Heart right ventricle (tissue), 16 donors: ENCODE measurements at regions not wholly inside any gene's neighbourhood (a gene's known extent, or its start where the extent isn't known, plus 50 kb on each side); places are given as distances from the start of the nearest gene placed in this dataset.

ENCODE experiments used
- ATAC-seq, 8 donors: fragments of 200-7000 bp; cut with Tn5 transposase; one replicate each; pipeline ENCODE4 v1.9.1; 2020; ENCODE audit warnings: mild to moderate bottlenecking in 8 of 8, moderate library complexity in 8 of 8, moderate number of reproducible peaks in 1 of 8
- DNase-seq, 2 donors: peaks; one replicate each; pipeline ENCODE4 v3.0.0-alpha.2; 2020
- H3K27ac ChIP-seq, 10 donors: fragments of 200-600 bp; sonication (generic) in 2 of 10; one replicate each; pipeline versions ENCODE4 v1.5.0 to v1.8.0; 2020 to 2022; ENCODE audit warnings: mild to moderate bottlenecking in 3 of 10
- H3K27me3 ChIP-seq, 7 donors: fragments of 200-600 bp; one replicate each; pipeline ENCODE4 v1.8.0; 2021 to 2022; ENCODE audit warnings: mild to moderate bottlenecking in 2 of 7
- H3K36me3 ChIP-seq, 9 donors: fragments of 200-600 bp; sonication (generic) in 1 of 9; one replicate each; pipeline versions ENCODE4 v1.5.0 to v1.8.0; 2020 to 2022; ENCODE audit warnings: mild to moderate bottlenecking in 2 of 9
- H3K4me1 ChIP-seq, 9 donors: fragments of 200-600 bp; sonication (generic) in 1 of 9; one replicate each; pipeline versions ENCODE4 v1.5.0 to v1.8.0; 2020 to 2022; ENCODE audit warnings: mild to moderate bottlenecking in 4 of 9
- H3K4me3 ChIP-seq, 10 donors: fragments of 200-600 bp; sonication (generic) in 2 of 10; one replicate each; pipeline versions ENCODE4 v1.5.0 to v1.8.0; 2020 to 2022; ENCODE audit warnings: mild to moderate bottlenecking in 7 of 10, moderate library complexity in 2 of 10
- H3K9me3 ChIP-seq, 11 donors: fragments of 200-600 bp in 10 of 11; sonication (generic) in 2 of 11; one replicate each; pipeline versions ENCODE4 v1.5.0 to v1.8.0; 2013 to 2022; ENCODE audit warnings: mild to moderate bottlenecking in 2 of 11, control low read depth in 1 of 11, moderate library complexity in 1 of 11
- WGBS, 2 donors: extraction: QIAGEN DNeasy Blood & Tissue Kit; methylation state at CpG; one replicate each; pipeline ENCODE4 v1.1.7; 2013; ENCODE audit warnings: inconsistent platforms in 1 of 2; 5-methylcytosine and 5-hydroxymethylcytosine counted together
- intact Hi-C, 10 donors: fragments of 100-400 bp; cut with DNase I; formaldehyde crosslinking; loops; one replicate each; pipeline versions ENCODE4 v1.11.1 to v1.14.2; 2022
- microRNA-seq, 2 donors: library from miRNA; unstranded; fragments of <30 nt; microRNA quantifications; one replicate each; pipeline ENCODE4 v1.2.0, GENCODE V29; 2021
- TF ChIP-seq, protein P1 (sequence below), 9 donors: fragments of 200-600 bp; sonication (generic) in 2 of 9; IDR thresholded peaks; one replicate each; pipeline versions ENCODE4 v1.5.0 to v1.8.0; 2021 to 2022; ENCODE audit warnings: antibody characterized with exemption in 9 of 9, mild to moderate bottlenecking in 5 of 9, moderate library complexity in 1 of 9
- donor health status: Arrhythmogenic right ventricular cardiomyopathy.
- donor health status: ischemic (EF 13 %, LVEDD 7.1; RV severe dilation, severe dysfunction).
- donor health status: healthy with polysubstance abuse.
- donor health status: DM: no; HTN: yes; CAD: no.
- donor health status: DM: no; HTN: no; CAD: no.
- donor health status: ischemic (EF 25% LVEDD 6.9; RV normal size, moderate dysfunction).
- donor health status: ischemic (EF 25% LVEDD 5.7; RV mildly dilated, moderate dysfunction).
- donor health status: healthy.
- donor health status: DM: yes; HTN: yes; CAD: no.
- donor health status: Ischemic cardiomyopathy.
- donor health status: ischemic (EF 35%, LVEDD 5.7; RV mildly dilated, moderate dysfunction).
- donor health status: nonischemic (EF 11% LVEDD 7.7; RV severe dilation, severe dysfunction).
- donor health status: DM: yes; HTN: yes; CAD: no.
- donor health status: PGD.
- donor health status: ischemic (EF 29% LVEDD 5.4; RV normal size, mild dysfunction).
- donor health status: nonischemic (EF 23%, LVEDD 6.1; RV moderate dilation, normal function).

DNA sequence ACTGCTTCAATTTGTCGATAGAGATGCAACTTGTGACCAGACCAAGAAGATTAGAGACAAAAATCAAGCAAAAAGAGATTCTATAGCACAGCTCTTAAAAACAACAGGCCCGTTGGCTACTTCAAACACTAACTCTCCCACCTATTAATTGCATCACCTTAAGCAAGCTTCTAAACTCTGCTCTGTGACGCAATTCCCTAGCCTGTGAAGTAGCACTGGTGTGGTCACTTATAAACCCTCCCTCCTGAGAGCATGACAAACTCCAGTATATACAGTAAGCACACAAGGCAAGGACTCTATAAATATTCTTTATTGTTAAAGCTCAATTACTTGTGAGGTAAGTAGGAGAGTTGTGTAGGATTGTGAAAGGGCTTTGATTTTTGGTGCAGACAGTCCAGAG is 72.3 kb downstream of the CMPK2 start:
- 90 to 91% methylated on average over 3 of the region's 3 CpGs for WGBS, 2 donors
- TF ChIP-seq, protein P1, sequence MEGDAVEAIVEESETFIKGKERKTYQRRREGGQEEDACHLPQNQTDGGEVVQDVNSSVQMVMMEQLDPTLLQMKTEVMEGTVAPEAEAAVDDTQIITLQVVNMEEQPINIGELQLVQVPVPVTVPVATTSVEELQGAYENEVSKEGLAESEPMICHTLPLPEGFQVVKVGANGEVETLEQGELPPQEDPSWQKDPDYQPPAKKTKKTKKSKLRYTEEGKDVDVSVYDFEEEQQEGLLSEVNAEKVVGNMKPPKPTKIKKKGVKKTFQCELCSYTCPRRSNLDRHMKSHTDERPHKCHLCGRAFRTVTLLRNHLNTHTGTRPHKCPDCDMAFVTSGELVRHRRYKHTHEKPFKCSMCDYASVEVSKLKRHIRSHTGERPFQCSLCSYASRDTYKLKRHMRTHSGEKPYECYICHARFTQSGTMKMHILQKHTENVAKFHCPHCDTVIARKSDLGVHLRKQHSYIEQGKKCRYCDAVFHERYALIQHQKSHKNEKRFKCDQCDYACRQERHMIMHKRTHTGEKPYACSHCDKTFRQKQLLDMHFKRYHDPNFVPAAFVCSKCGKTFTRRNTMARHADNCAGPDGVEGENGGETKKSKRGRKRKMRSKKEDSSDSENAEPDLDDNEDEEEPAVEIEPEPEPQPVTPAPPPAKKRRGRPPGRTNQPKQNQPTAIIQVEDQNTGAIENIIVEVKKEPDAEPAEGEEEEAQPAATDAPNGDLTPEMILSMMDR (IDR thresholded peaks at IDR 0.05), result no peak
- H3K27me3 ChIP-seq, result peaks cover 0 to 4% (median 0%) of the 10 kb centered on the region in 7 donors
- H3K27ac ChIP-seq, result no peak overlapping the region
- DNase-seq (no peak), ATAC-seq (no peak)
- intact Hi-C loops, result no loop called here
- no peaks in the 10 kb centered on the region for H3K36me3 ChIP-seq
- H3K4me1 ChIP-seq, result no peaks in the 10 kb centered on the region
- H3K4me3 ChIP-seq, result no peak overlapping the region
- H3K9me3 ChIP-seq, result no peaks in the 10 kb centered on the region

DNA sequence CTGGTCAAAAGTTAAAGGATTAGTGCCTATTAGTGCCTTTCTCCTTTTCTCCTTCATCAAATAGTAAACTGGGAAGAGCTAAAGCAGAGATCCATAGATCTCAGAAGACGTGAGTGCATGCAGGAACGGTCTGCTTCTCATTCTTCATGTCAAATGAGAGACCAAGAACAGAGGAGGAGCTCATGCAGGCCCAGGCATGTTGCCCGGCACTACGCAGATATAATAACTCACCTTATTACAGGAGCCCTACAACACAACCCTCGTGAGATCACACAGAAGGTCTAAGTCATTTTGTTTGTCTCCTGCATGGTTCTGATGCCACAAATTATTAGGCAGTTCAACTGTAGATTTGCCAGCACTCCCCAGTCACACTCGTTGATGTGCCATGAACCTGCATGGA is 71.8 kb downstream of the CMPK2 start:
- TF ChIP-seq, protein P1 (IDR thresholded peaks at IDR 0.05), result no peak
- no peaks in the 10 kb centered on the region for H3K9me3 ChIP-seq
- 86 to 87% methylated on average over 6 of the region's 6 CpGs for WGBS, 2 donors
- no peaks in the 10 kb centered on the region for H3K4me1 ChIP-seq
- H3K4me3 ChIP-seq, result no peak overlapping the region
- DNase-seq, result no peak
- H3K36me3 ChIP-seq, result no peaks in the 10 kb centered on the region
- peaks cover 0 to 3% (median 0%) of the 10 kb centered on the region in 7 donors for H3K27me3 ChIP-seq
- ATAC-seq, result no peak
- intact Hi-C loops, result no loop called here
- no peak overlapping the region for H3K27ac ChIP-seq

DNA sequence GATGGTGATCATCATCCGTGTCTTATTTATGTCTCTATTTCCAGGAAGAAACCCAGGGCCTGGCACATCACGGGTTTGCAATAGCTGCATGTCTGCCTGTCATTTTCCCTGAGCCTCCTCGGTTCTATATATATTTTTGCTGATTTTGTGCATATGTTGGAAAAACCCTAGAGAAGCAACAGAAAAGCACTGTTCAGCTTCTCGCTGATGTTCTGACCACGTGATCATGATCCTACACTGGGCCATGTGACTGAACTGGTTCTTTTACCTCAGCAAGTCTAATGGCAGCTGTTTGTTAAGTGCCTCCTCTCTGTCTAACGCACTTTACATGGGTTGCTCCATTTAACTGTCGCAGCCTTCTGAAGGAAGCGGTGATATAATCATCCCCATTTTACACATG is 71.3 kb downstream of the CMPK2 start:
- H3K27me3 ChIP-seq, result no peaks in the 10 kb centered on the region
- intact Hi-C loops, result no loop called here
- no peaks in the 10 kb centered on the region for H3K36me3 ChIP-seq
- no peaks in the 10 kb centered on the region for H3K9me3 ChIP-seq
- H3K4me3 ChIP-seq, result no peak overlapping the region
- no peak for ATAC-seq
- no peak for DNase-seq
- 89 to 93% methylated on average over 8 of the region's 8 CpGs for WGBS, 2 donors
- no peak overlapping the region for H3K27ac ChIP-seq
- no peaks in the 10 kb centered on the region for H3K4me1 ChIP-seq
- TF ChIP-seq, protein P1 (IDR thresholded peaks at IDR 0.05), result no peak

Small RNA genes lying in the stretch of these regions (microRNA-seq; reads per million reads assigned to microRNA genes)
- gene MIR7158 (0 reads per million in 2 donors), gene MIR7515 (0 reads per million in 2 donors)
